Panc1 (cell line): ENCODE measurements at regions not wholly inside any gene's neighbourhood (a gene's known extent, or its start where the extent isn't known, plus 50 kb on each side); places are given as distances from the start of the nearest gene placed in this dataset.

Source experiments
- ATAC-seq: fragments of 200-7000 bp; cut with Tn5 transposase; 2 replicates; pipeline ENCODE4 v1.9.1; 2020; ENCODE audit warnings: mild to moderate bottlenecking, moderate library complexity
- BruUV-seq: library from RNA; stranded (reverse); fragments of 400-500 nt; replicated peaks from 2 replicates; lab custom pipeline; 2021; lab: Mats Ljungman, UMichigan
- CTCF ChIA-PET: fragments of 300-600 bp; sonication (Branson Sonifier 250); formaldehyde crosslinking; loops from one replicate; lab custom pipeline; 2022; ENCODE audit warnings: antibody characterized with exemption; lab: Charles Lee
- POLR2A ChIA-PET: fragments of 300-600 bp; sonication (Branson Sonifier 250); formaldehyde crosslinking; loops from one replicate; lab custom pipeline; 2022; ENCODE audit warnings: antibody characterized with exemption; lab: Charles Lee
- DNase-seq: peaks from one replicate; pipeline ENCODE4 v3.0.0-alpha.2; 2010; ENCODE audit warnings: low read depth, low spot score
- H3K27ac ChIP-seq: 2 replicates; pipeline ENCODE4 v1.5.1; 2011; ENCODE audit warnings: mild to moderate bottlenecking, low read length, inconsistent platforms
- H3K27me3 ChIP-seq: fragments of 200-500 bp; sonication (Bioruptor generic); 2 replicates; pipeline ENCODE4 v1.6.0; 2014; ENCODE audit warnings: low read length, inconsistent platforms; ENCODE audit not compliant: control insufficient read depth, insufficient read depth
- H3K36me3 ChIP-seq: fragments of 200-500 bp; sonication (Bioruptor generic); 2 replicates; pipeline ENCODE4 v1.5.1; 2014; ENCODE audit warnings: inconsistent platforms, mild to moderate bottlenecking, low read length, moderate library complexity; ENCODE audit not compliant: control insufficient read depth, insufficient read depth
- H3K4me1 ChIP-seq: 2 replicates; pipeline ENCODE4 v1.5.1; 2011; ENCODE audit warnings: inconsistent platforms, mild to moderate bottlenecking, low read length, moderate library complexity; ENCODE audit not compliant: control insufficient read depth, insufficient read depth
- H3K4me3 ChIP-seq, 2 experiments: 2 replicates each; pipeline ENCODE4 v1.5.1; 2011 to 2012; ENCODE audit warnings: low read depth in 2 of 2, low read length in 2 of 2, mild to moderate bottlenecking in 2 of 2, inconsistent platforms in 1 of 2, moderate library complexity in 1 of 2
- H3K9me3 ChIP-seq: fragments of 200-500 bp; sonication (Bioruptor generic); 2 replicates; pipeline ENCODE4 v1.5.1; 2014; ENCODE audit warnings: low read depth, mild to moderate bottlenecking, inconsistent platforms, low read length, moderate library complexity; ENCODE audit not compliant: control insufficient read depth, insufficient read depth
- POLR2AphosphoS5 ChIP-seq: IDR thresholded peaks from 2 replicates; pipeline ENCODE4 v1.6.1; 2012; ENCODE audit warnings: mild to moderate bottlenecking, low read depth, low read length, moderate library complexity
- SIN3A ChIP-seq: IDR thresholded peaks from 2 replicates; pipeline ENCODE4 v1.6.1; 2012; ENCODE audit warnings: low read depth, mild to moderate bottlenecking, low read length, moderate library complexity, borderline replicate concordance; ENCODE audit not compliant: insufficient read depth
- TCF7L2 ChIP-seq: IDR thresholded peaks from 2 replicates; pipeline ENCODE4 v1.6.1; 2011; ENCODE audit warnings: mild to moderate bottlenecking, low read depth, low read length, inconsistent platforms
- in situ Hi-C: cut with HindIII; loops from 2 replicates; pipeline ENCODE4 v1.10.0; 2016; ENCODE audit warnings: low sequenced_read_pairs, low pct_unique_long_range_greater_than_20kb
- intact Hi-C: fragments of 100-400 bp; cut with micrococcal nuclease; formaldehyde crosslinking; loops from one replicate; pipeline ENCODE4 v1.10.0; 2022; ENCODE audit not compliant: unreplicated experiment
- TF ChIP-seq, protein P1 (sequence below), 2 experiments: IDR thresholded peaks; 2 replicates each; pipeline ENCODE4 v1.6.1; 2011 to 2012; ENCODE audit warnings: low read depth in 2 of 2, control low read depth in 1 of 2, low read length in 1 of 2, mild to moderate bottlenecking in 1 of 2, moderate library complexity in 1 of 2; ENCODE audit not compliant: insufficient read depth in 1 of 2
- TF ChIP-seq, protein P2 (sequence below): fragments of 450-650 bp; IDR thresholded peaks from 2 replicates; pipeline ENCODE4 v1.5.1; 2017; ENCODE audit warnings: mild to moderate bottlenecking

DNA sequence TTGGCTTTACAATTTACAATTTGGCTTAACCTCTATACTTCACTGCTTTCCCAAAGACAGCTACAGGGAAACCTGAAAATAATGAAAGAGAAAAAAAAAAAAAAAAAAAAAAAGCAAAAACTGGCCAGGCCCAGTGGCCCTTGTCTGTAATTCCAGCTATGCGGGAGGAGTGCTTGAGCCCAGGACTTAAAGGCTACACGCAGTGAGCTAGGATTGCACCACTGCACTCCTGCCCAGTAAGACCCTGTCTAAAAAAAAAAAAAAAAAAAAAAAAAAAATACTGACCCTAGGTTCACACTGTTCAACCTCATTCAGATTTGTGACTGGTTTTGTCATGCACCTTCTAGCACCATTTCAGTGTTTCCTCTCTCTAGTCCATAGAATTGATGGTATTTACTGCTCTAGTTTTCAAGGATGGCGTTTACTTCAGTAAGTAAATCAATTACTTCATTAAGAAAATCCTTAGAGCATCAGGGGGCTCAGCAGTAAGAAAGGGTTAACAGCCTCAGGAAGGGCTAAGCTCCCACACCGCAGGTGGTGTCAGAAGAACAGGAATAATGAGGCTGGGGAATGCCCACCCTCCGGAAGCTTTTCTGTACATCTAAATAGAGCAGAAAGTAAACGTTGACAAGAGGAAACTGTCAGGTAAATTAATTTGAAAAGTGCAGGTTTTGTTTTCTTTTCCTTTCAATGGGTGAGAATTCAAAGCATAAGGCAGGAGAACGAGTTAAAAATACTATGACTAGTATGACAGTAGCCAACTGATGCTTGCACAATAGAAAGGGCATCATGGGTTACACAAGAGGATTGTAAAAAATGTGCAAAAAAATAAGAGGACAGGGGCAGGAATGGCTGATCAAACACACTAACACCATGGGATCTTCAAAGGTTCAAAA lies 115.0 kb upstream of the MDM1 start:
- intact Hi-C loops = no loop called here
- no peak for DNase-seq
- POLR2A ChIA-PET = interaction anchor here (0.5 to 0.6 kb wide), 2 partner anchors 75 to 83 kb away, joined by 3 read pairs; no protein-coding TSS in a partner anchor
- H3K27me3 ChIP-seq = no peaks in the 10 kb centered on the region
- CTCF ChIA-PET = no interaction called here
- TF ChIP-seq SIN3A (no peak), POLR2AphosphoS5 (no peak), TCF7L2 (no peak)
- TF ChIP-seq, protein P1, sequence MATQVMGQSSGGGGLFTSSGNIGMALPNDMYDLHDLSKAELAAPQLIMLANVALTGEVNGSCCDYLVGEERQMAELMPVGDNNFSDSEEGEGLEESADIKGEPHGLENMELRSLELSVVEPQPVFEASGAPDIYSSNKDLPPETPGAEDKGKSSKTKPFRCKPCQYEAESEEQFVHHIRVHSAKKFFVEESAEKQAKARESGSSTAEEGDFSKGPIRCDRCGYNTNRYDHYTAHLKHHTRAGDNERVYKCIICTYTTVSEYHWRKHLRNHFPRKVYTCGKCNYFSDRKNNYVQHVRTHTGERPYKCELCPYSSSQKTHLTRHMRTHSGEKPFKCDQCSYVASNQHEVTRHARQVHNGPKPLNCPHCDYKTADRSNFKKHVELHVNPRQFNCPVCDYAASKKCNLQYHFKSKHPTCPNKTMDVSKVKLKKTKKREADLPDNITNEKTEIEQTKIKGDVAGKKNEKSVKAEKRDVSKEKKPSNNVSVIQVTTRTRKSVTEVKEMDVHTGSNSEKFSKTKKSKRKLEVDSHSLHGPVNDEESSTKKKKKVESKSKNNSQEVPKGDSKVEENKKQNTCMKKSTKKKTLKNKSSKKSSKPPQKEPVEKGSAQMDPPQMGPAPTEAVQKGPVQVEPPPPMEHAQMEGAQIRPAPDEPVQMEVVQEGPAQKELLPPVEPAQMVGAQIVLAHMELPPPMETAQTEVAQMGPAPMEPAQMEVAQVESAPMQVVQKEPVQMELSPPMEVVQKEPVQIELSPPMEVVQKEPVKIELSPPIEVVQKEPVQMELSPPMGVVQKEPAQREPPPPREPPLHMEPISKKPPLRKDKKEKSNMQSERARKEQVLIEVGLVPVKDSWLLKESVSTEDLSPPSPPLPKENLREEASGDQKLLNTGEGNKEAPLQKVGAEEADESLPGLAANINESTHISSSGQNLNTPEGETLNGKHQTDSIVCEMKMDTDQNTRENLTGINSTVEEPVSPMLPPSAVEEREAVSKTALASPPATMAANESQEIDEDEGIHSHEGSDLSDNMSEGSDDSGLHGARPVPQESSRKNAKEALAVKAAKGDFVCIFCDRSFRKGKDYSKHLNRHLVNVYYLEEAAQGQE (IDR thresholded peaks at IDR 0.05; ENCODE audit: insufficient read depth in 1 of 2, low read depth in 2 of 2, low read length in 1 of 2) = no peak
- TF ChIP-seq, protein P2, sequence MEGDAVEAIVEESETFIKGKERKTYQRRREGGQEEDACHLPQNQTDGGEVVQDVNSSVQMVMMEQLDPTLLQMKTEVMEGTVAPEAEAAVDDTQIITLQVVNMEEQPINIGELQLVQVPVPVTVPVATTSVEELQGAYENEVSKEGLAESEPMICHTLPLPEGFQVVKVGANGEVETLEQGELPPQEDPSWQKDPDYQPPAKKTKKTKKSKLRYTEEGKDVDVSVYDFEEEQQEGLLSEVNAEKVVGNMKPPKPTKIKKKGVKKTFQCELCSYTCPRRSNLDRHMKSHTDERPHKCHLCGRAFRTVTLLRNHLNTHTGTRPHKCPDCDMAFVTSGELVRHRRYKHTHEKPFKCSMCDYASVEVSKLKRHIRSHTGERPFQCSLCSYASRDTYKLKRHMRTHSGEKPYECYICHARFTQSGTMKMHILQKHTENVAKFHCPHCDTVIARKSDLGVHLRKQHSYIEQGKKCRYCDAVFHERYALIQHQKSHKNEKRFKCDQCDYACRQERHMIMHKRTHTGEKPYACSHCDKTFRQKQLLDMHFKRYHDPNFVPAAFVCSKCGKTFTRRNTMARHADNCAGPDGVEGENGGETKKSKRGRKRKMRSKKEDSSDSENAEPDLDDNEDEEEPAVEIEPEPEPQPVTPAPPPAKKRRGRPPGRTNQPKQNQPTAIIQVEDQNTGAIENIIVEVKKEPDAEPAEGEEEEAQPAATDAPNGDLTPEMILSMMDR = no peak
- ATAC-seq = no peak
- peaks cover 28% of the 10 kb centered on the region for H3K4me1 ChIP-seq
- no peak overlapping the region for H3K4me3 ChIP-seq
- no peaks in the 10 kb centered on the region; the same call in 1 of the 2 replicates for H3K9me3 ChIP-seq
- no peaks in the 10 kb centered on the region for H3K36me3 ChIP-seq
- in situ Hi-C loops = no loop called here
- peak overlapping the region; percentile 65; the same call in 1 of the 2 replicates for H3K27ac ChIP-seq
- BruUV-seq = no TSS peak

GRCh38 chr12:68447797-68448260 lies 115.7 kb upstream of the MDM1 start:
- ATAC-seq = no peak
- H3K9me3 ChIP-seq = no peaks in the 10 kb centered on the region; the same call in 1 of the 2 replicates
- no peak for DNase-seq
- in situ Hi-C loops = no loop called here
- CTCF ChIA-PET = no interaction called here
- H3K27me3 ChIP-seq = no peaks in the 10 kb centered on the region
- POLR2A ChIA-PET = no interaction called here
- H3K4me1 ChIP-seq = peaks cover 32% of the 10 kb centered on the region
- intact Hi-C loops = no loop called here
- peak overlapping the region; percentile 65 for H3K27ac ChIP-seq
- BruUV-seq = no TSS peak
- no peak overlapping the region for H3K4me3 ChIP-seq
- TF ChIP-seq SIN3A = no peak
- no peak for TF ChIP-seq TCF7L2
- TF ChIP-seq POLR2AphosphoS5 = no peak
- TF ChIP-seq, protein P1 (IDR thresholded peaks at IDR 0.05; ENCODE audit: insufficient read depth in 1 of 2, low read depth in 2 of 2, low read length in 1 of 2) = no peak
- TF ChIP-seq, protein P2 = no peak
- no peaks in the 10 kb centered on the region for H3K36me3 ChIP-seq
